Gastrocnemius medialis (tissue), 4 donors: ENCODE measurements at regions not wholly inside any gene's neighbourhood (a gene's known extent, or its start where the extent isn't known, plus 50 kb on each side); places are given as distances from the start of the nearest gene placed in this dataset.

Experiments
- ATAC-seq, 2 donors: fragments of 150-250 bp; one replicate each; pipeline ENCODE4 v1.9.1; 2016
- DNase-seq, 2 donors: peaks; one replicate each; pipeline ENCODE4 v3.0.0-alpha.2; 2019
- H3K27ac ChIP-seq, 4 donors: fragments of 200-600 bp; sonication (generic); 1 replicate in 1 of 4; 2 replicates in 3 of 4; pipeline ENCODE4 v1.5.1; 2016 to 2018; ENCODE audit warnings: mild to moderate bottlenecking in 2 of 4, moderate library complexity in 1 of 4
- H3K27me3 ChIP-seq, 3 donors: fragments of 200-600 bp; sonication (generic) in 2 of 3; 1 replicate in 1 of 3; 2 replicates in 2 of 3; pipeline versions ENCODE4 v1.5.1 to v1.6.0; 2016 to 2019; ENCODE audit warnings: mild to moderate bottlenecking in 1 of 3, moderate library complexity in 1 of 3
- H3K36me3 ChIP-seq, 2 donors: fragments of 200-600 bp; sonication (generic) in 1 of 2; one replicate each; pipeline ENCODE4 v1.5.1; 2017 to 2018
- H3K4me1 ChIP-seq, 2 donors: fragments of 200-600 bp; sonication (generic) in 1 of 2; one replicate each; pipeline ENCODE4 v1.5.1; 2016 to 2017; ENCODE audit warnings: mild to moderate bottlenecking in 2 of 2
- H3K4me3 ChIP-seq, 4 donors: fragments of 200-600 bp; sonication (generic) in 3 of 4; 1 replicate in 1 of 4; 2 replicates in 3 of 4; pipeline ENCODE4 v1.5.1; 2016 to 2019; ENCODE audit warnings: mild to moderate bottlenecking in 2 of 4
- H3K9me3 ChIP-seq, 3 donors: fragments of 200-600 bp; sonication (generic) in 2 of 3; 1 replicate in 1 of 3; 2 replicates in 2 of 3; pipeline ENCODE4 v1.5.1; 2016 to 2019
- POLR2A ChIP-seq, 2 donors: fragments of 450-650 bp; IDR thresholded peaks; one replicate each; pipeline ENCODE4 v1.6.1; 2017; ENCODE audit warnings: antibody characterized with exemption in 2 of 2, mild to moderate bottlenecking in 2 of 2, moderate library complexity in 2 of 2
- in situ Hi-C, 4 donors: fragments of 200-750 bp; cut with MboI; loops; one replicate each; pipeline versions ENCODE4 v1.15.0 to v1.8.0; 2017; ENCODE audit warnings: low sequenced_read_pairs in 4 of 4
- intact Hi-C: fragments of 100-400 bp; cut with DNase I; formaldehyde crosslinking; loops from one replicate; pipeline ENCODE4 v1.15.1; 2023; ENCODE audit warnings: low total_unique reads
- TF ChIP-seq, protein P1 (sequence below), 5 experiments: fragments of 450-650 bp in 3 of 5; fragments of 200-600 bp in 2 of 5; sonication (generic) in 2 of 5; IDR thresholded peaks in 4 of 5; conservative IDR thresholded peaks in 1 of 5; 1 replicate in 4 of 5; 2 replicates in 1 of 5; pipeline ENCODE4 v1.5.1; 2016 to 2019; ENCODE audit warnings: antibody characterized with exemption in 5 of 5, mild to moderate bottlenecking in 3 of 5, moderate library complexity in 3 of 5

GRCh38 chr9:107784235-107784958 is 294.8 kb upstream of the KLF4 start:
- ATAC-seq (peak; percentile 50 to 51), DNase-seq (peak; percentile 5 to 22)
- no peaks in the 10 kb centered on the region for H3K27me3 ChIP-seq
- H3K27ac ChIP-seq, result no peak overlapping the region
- H3K4me3 ChIP-seq, result no peak overlapping the region
- in situ Hi-C loops (no loop called here), intact Hi-C loops (no loop called here)
- no peaks in the 10 kb centered on the region for H3K36me3 ChIP-seq
- H3K9me3 ChIP-seq, result no peaks in the 10 kb centered on the region
- H3K4me1 ChIP-seq, result no peaks in the 10 kb centered on the region
- TF ChIP-seq, protein P1, sequence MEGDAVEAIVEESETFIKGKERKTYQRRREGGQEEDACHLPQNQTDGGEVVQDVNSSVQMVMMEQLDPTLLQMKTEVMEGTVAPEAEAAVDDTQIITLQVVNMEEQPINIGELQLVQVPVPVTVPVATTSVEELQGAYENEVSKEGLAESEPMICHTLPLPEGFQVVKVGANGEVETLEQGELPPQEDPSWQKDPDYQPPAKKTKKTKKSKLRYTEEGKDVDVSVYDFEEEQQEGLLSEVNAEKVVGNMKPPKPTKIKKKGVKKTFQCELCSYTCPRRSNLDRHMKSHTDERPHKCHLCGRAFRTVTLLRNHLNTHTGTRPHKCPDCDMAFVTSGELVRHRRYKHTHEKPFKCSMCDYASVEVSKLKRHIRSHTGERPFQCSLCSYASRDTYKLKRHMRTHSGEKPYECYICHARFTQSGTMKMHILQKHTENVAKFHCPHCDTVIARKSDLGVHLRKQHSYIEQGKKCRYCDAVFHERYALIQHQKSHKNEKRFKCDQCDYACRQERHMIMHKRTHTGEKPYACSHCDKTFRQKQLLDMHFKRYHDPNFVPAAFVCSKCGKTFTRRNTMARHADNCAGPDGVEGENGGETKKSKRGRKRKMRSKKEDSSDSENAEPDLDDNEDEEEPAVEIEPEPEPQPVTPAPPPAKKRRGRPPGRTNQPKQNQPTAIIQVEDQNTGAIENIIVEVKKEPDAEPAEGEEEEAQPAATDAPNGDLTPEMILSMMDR (IDR thresholded peaks at IDR 0.05 in 4 of 5, conservative IDR thresholded peaks at IDR 0.05 in 1 of 5), result no peak
- TF ChIP-seq POLR2A (IDR thresholded peaks at IDR 0.05), result no peak

- no peaks in the 10 kb centered on the region for H3K4me1 ChIP-seq
- no peak overlapping the region for H3K4me3 ChIP-seq
- no peaks in the 10 kb centered on the region for H3K27me3 ChIP-seq
- no peaks in the 10 kb centered on the region for H3K9me3 ChIP-seq
- in situ Hi-C loops (no loop called here), intact Hi-C loops (no loop called here)
- H3K36me3 ChIP-seq, result no peaks in the 10 kb centered on the region
- TF ChIP-seq POLR2A (IDR thresholded peaks at IDR 0.05), result no peak
- TF ChIP-seq, protein P1 (IDR thresholded peaks at IDR 0.05 in 4 of 5, conservative IDR thresholded peaks at IDR 0.05 in 1 of 5), result no peak
- no peak for DNase-seq
- ATAC-seq, result no peak
- no peak overlapping the region for H3K27ac ChIP-seq
Measured at GRCh38 chr9:107782789-107783188, 293.2 kb upstream of the KLF4 start.

DNA sequence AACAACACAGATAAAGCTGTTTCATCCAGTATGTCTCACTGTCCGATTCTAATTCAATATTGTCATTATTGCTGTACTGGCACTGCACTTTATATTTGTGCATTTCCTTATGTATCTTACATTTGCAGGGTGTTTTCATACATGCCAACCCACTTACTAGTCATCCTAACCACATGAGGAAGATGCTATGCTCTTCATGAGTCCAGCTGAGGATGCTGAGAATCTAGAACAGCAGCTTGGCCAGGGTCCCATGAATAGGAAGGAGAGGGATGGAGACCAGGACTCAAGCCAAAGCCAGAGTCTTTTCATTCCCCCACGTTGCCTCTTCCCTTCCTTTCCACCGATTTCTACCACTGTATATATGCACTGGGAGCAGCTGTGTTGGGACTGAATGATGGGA is 292.8 kb upstream of the KLF4 start:
- Histone ChIP-seq H3K4me3 (no peak overlapping the region), H3K27ac (no peak overlapping the region), H3K4me1 (no peaks in the 10 kb centered on the region), H3K27me3 (no peaks in the 10 kb centered on the region), H3K9me3 (no peaks in the 10 kb centered on the region), H3K36me3 (no peaks in the 10 kb centered on the region)
- intact Hi-C loops, result no loop called here
- TF ChIP-seq, protein P1 (IDR thresholded peaks at IDR 0.05 in 4 of 5, conservative IDR thresholded peaks at IDR 0.05 in 1 of 5), result no peak
- TF ChIP-seq POLR2A (IDR thresholded peaks at IDR 0.05), result no peak
- in situ Hi-C loops, result no loop called here
- DNase-seq, result no peak
- ATAC-seq, result no peak

DNA sequence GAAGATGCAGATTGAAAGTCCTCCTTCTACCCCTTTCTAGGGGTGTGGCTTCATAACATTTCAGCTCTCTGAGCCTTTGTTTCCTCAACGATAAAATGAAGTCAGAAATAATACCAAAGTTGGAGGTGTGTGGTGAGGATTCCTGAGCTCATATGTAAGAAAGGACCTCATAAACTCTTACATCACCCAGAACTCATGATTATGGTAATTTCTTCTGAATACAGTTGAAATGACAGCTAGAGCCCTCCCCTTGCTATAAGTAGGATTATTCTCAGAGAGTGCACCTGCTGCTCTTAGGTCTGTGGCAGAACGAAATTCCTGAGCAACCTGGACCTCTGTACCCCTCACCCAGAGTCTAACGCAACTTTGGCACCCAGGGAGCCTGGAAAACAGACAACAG is 291.4 kb upstream of the KLF4 start:
- in situ Hi-C loops (no loop called here), intact Hi-C loops (no loop called here)
- H3K9me3 ChIP-seq, result no peaks in the 10 kb centered on the region
- TF ChIP-seq POLR2A (IDR thresholded peaks at IDR 0.05), result no peak
- TF ChIP-seq, protein P1 (IDR thresholded peaks at IDR 0.05 in 4 of 5, conservative IDR thresholded peaks at IDR 0.05 in 1 of 5), result no peak
- H3K36me3 ChIP-seq, result no peaks in the 10 kb centered on the region
- H3K27ac ChIP-seq, result no peak overlapping the region
- no peaks in the 10 kb centered on the region for H3K4me1 ChIP-seq
- ATAC-seq, result no peak
- no peak for DNase-seq
- no peak overlapping the region for H3K4me3 ChIP-seq
- H3K27me3 ChIP-seq, result no peaks in the 10 kb centered on the region

- Histone ChIP-seq H3K9me3 (no peaks in the 10 kb centered on the region), H3K36me3 (no peaks in the 10 kb centered on the region), H3K27me3 (no peaks in the 10 kb centered on the region), H3K27ac (no peak overlapping the region), H3K4me1 (no peaks in the 10 kb centered on the region), H3K4me3 (no peak overlapping the region)
- no peak for ATAC-seq
- intact Hi-C loops, result no loop called here
- no peak for DNase-seq
- TF ChIP-seq, protein P1 (IDR thresholded peaks at IDR 0.05 in 4 of 5, conservative IDR thresholded peaks at IDR 0.05 in 1 of 5), result no peak
- no peak for TF ChIP-seq POLR2A (IDR thresholded peaks at IDR 0.05)
- in situ Hi-C loops, result no loop called here
Measured at GRCh38 chr9:107779731-107780130, 290.2 kb upstream of the KLF4 start.
